ENCODE measurements at regions not wholly inside any gene's neighbourhood (a gene's known extent, or its start where the extent isn't known, plus 50 kb on each side); places are given as distances from the start of the nearest gene placed in this dataset.

- TF ChIP-seq HOXB13 (CRISPR knock-in tag; IDR thresholded peaks at IDR 0.05; ENCODE audit: low read depth) (no peak), HEYL (CRISPR knock-in tag; IDR thresholded peaks at IDR 0.05) (no peak)
Measured at GRCh38 chr2:59724746-59725145, 828.7 kb downstream of the BCL11A start (continued).

- Histone ChIP-seq H3K4me1 (no peaks in the 10 kb centered on the region), H3K27ac (no peak overlapping the region), H3K4me3 (no peak overlapping the region), H3K4me2 (no peak overlapping the region), H3K9me3 (no peaks in the 10 kb centered on the region)
- ATAC-seq: no peak
- POLR2A ChIA-PET: no interaction called here
- WGBS (ENCODE audit: missing lambda C conversion rate): 48% methylated on average over 4 of the region's 4 CpGs
- FAIRE-seq: no peak
- DNase-seq (ENCODE audit: low read depth in 1 of 2, low spot score in 1 of 2): no peak
- CTCF ChIA-PET: no interaction called here
- TF ChIP-seq ELK1 (IDR thresholded peaks at IDR 0.05; ENCODE audit: low read depth, low read length) (no peak), PBX3 (IDR thresholded peaks at IDR 0.05) (no peak), HEYL (CRISPR knock-in tag; IDR thresholded peaks at IDR 0.05) (no peak), EHMT2 (IDR thresholded peaks at IDR 0.05; ENCODE audit: low read depth) (no peak), CHD2 (IDR thresholded peaks at IDR 0.05; ENCODE audit: low read length, partially characterized antibody) (no peak)
Measured at GRCh38 chr2:59720296-59720866, 833.1 kb downstream of the BCL11A start.

DNA sequence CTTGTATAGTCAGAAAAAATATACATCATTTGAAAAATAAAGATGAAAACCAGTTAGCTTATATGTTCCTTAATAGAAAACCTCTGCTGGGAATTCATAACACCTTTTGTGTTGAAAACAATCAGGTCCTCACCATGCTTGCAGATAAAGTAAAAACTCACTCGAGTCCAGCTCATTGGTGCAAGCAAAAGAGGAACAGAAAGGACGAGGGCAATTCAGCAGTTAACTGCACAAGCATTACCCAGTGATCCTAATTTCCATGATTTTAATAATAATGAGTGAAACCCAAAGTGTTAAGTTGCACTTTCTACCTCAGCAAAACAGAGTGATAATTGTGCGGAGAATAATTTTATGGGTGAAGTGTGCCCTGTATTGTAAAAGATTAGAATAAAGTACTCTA is 839.9 kb downstream of the BCL11A start:
- FAIRE-seq: no peak
- TF ChIP-seq, protein P1, sequence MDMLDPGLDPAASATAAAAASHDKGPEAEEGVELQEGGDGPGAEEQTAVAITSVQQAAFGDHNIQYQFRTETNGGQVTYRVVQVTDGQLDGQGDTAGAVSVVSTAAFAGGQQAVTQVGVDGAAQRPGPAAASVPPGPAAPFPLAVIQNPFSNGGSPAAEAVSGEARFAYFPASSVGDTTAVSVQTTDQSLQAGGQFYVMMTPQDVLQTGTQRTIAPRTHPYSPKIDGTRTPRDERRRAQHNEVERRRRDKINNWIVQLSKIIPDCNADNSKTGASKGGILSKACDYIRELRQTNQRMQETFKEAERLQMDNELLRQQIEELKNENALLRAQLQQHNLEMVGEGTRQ (IDR thresholded peaks at IDR 0.05): no peak
- TF ChIP-seq RFX5 (IDR thresholded peaks at IDR 0.05) (no peak), POLR2A (IDR thresholded peaks at IDR 0.05; ENCODE audit: low read length) (no peak), JUNB (IDR thresholded peaks at IDR 0.05) (no peak), TP53 (CRISPR knock-in tag; IDR thresholded peaks at IDR 0.05) (no peak), EP300 (IDR thresholded peaks at IDR 0.05) (no peak), CHD4 (IDR thresholded peaks at IDR 0.05; ENCODE audit: borderline replicate concordance) (no peak), EHMT2 (IDR thresholded peaks at IDR 0.05; ENCODE audit: low read depth) (no peak), EHF (CRISPR knock-in tag; IDR thresholded peaks at IDR 0.05) (no peak), MYC (IDR thresholded peaks at IDR 0.05; ENCODE audit: borderline replicate concordance, low read length) (no peak), ZNF302 (CRISPR knock-in tag; IDR thresholded peaks at IDR 0.05) (no peak), CBX8 (IDR thresholded peaks at IDR 0.05) (no peak), HOXB5 (CRISPR knock-in tag; IDR thresholded peaks at IDR 0.05) (no peak), MAZ (IDR thresholded peaks at IDR 0.05; ENCODE audit: borderline replicate concordance, low read depth, low read length) (no peak), FOSL2 (IDR thresholded peaks at IDR 0.05) (no peak), FOSL2 (CRISPR knock-in tag; IDR thresholded peaks at IDR 0.05) (no peak), RCOR1 (IDR thresholded peaks at IDR 0.05; ENCODE audit: low read depth, low read length) (no peak)
- ChIA-PET CTCF (no interaction called here), POLR2A (no interaction called here)
- H3K4me1 ChIP-seq: no peaks in the 10 kb centered on the region
- WGBS (ENCODE audit: missing lambda C conversion rate): 27% methylated on average over 3 of the region's 3 CpGs
- no peak overlapping the region for H3K4me2 ChIP-seq
- no peak for ATAC-seq
- H3K27ac ChIP-seq: no peak overlapping the region
- H3K4me3 ChIP-seq: no peak overlapping the region
- H3K9me3 ChIP-seq: no peaks in the 10 kb centered on the region
- DNase-seq (ENCODE audit: low read depth in 1 of 2, low spot score in 1 of 2): no peak

DNA sequence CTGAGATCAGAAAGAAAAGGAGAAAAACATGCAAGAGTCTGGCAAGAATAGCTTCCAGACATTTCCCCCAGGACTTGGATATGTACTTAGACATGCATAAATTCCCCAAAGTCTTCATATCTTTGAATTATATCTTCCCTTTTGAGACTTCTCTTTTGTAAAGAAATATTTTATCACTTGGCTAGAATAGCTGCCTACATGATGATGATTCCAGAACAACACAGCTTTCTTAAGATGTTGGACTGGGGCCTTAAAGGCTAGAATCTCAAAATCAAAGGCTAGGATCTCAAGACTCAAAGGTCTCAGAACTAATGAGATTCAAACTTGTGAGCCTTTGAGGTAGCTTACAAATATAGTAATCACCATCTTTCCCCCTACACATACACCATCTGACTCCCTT is 842.3 kb downstream of the BCL11A start:
- H3K27ac ChIP-seq: no peak overlapping the region
- no peaks in the 10 kb centered on the region for H3K4me1 ChIP-seq
- H3K9me3 ChIP-seq: no peaks in the 10 kb centered on the region
- DNase-seq (ENCODE audit: low read depth in 1 of 2, low spot score in 1 of 2): no peak
- no peak overlapping the region for H3K4me3 ChIP-seq
- no peak for ATAC-seq
- POLR2A ChIA-PET: no interaction called here
- FAIRE-seq: no peak
- CTCF ChIA-PET: no interaction called here
- no peak overlapping the region for H3K4me2 ChIP-seq
- TF ChIP-seq HMGXB4 (CRISPR knock-in tag; IDR thresholded peaks at IDR 0.05; ENCODE audit: borderline replicate concordance): no peak
- TF ChIP-seq, protein P2, sequence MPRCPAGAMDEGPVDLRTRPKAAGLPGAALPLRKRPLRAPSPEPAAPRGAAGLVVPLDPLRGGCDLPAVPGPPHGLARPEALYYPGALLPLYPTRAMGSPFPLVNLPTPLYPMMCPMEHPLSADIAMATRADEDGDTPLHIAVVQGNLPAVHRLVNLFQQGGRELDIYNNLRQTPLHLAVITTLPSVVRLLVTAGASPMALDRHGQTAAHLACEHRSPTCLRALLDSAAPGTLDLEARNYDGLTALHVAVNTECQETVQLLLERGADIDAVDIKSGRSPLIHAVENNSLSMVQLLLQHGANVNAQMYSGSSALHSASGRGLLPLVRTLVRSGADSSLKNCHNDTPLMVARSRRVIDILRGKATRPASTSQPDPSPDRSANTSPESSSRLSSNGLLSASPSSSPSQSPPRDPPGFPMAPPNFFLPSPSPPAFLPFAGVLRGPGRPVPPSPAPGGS (IDR thresholded peaks at IDR 0.05): no peak
- TF ChIP-seq, protein P3, sequence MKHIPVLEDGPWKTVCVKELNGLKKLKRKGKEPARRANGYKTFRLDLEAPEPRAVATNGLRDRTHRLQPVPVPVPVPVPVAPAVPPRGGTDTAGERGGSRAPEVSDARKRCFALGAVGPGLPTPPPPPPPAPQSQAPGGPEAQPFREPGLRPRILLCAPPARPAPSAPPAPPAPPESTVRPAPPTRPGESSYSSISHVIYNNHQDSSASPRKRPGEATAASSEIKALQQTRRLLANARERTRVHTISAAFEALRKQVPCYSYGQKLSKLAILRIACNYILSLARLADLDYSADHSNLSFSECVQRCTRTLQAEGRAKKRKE (CRISPR knock-in tag; IDR thresholded peaks at IDR 0.05; ENCODE audit: low read depth): no peak
- no peak for TF ChIP-seq GATA3 (IDR thresholded peaks at IDR 0.05; ENCODE audit: borderline replicate concordance)
- TF ChIP-seq EHF (CRISPR knock-in tag; IDR thresholded peaks at IDR 0.05): no peak
- no peak for TF ChIP-seq RARB (CRISPR knock-in tag; IDR thresholded peaks at IDR 0.05)
- TF ChIP-seq ZFP36 (IDR thresholded peaks at IDR 0.05; ENCODE audit: borderline replicate concordance, partially characterized antibody): no peak
- no peak for TF ChIP-seq POLR2AphosphoS2 (conservative IDR thresholded peaks at IDR 0.05; ENCODE audit: low read length)

Measured in A549 (cell line).